DMS53 treated with DMSO at 0.1 percent for 48 hours (cell line): ENCODE measurements at regions not wholly inside any gene's neighbourhood (a gene's known extent, or its start where the extent isn't known, plus 50 kb on each side); places are given as distances from the start of the nearest gene placed in this dataset.

Experiments
- DNase-seq: peaks from one replicate; lab custom pipeline; 2025; ENCODE audit not compliant: unreplicated experiment; lab: John Stamatoyannopoulos, UW

- no peak for DNase-seq
These were observed 228.9 kb upstream of the RPL38 start for GRCh38 chr17:73974536-73974935.

- DNase-seq, result no peak
These were observed 227.3 kb upstream of the RPL38 start for GRCh38 chr17:73976147-73976546.

- DNase-seq, result no peak
These were observed 226.6 kb upstream of the RPL38 start for GRCh38 chr17:73976676-73977521.

- DNase-seq, result no peak
These were observed 223.0 kb upstream of the RPL38 start for GRCh38 chr17:73980517-73980916.

- DNase-seq, result no peak
These were observed 220.6 kb upstream of the RPL38 start for GRCh38 chr17:73982871-73983270.

GRCh38 chr17:73983621-73984400 is 219.7 kb upstream of the RPL38 start:
- no peak for DNase-seq

GRCh38 chr17:73984941-73985340 is 218.5 kb upstream of the RPL38 start:
- DNase-seq, result no peak

GRCh38 chr17:73985466-73986015 is 217.9 kb upstream of the RPL38 start:
- DNase-seq, result no peak

- DNase-seq, result no peak
These were observed 216.8 kb upstream of the RPL38 start for GRCh38 chr17:73986641-73987177.

- no peak for DNase-seq
These were observed 216.1 kb upstream of the RPL38 start for GRCh38 chr17:73987395-73987794.

- no peak for DNase-seq
These were observed 215.5 kb upstream of the RPL38 start for GRCh38 chr17:73987845-73988509.

- DNase-seq, result no peak
These were observed 213.8 kb upstream of the RPL38 start for GRCh38 chr17:73989671-73990070.

GRCh38 chr17:73990290-73990689 is 213.2 kb upstream of the RPL38 start:
- no peak for DNase-seq

GRCh38 chr17:73991260-73991659 is 212.2 kb upstream of the RPL38 start:
- no peak for DNase-seq

GRCh38 chr17:73994946-73995345 is 208.5 kb upstream of the RPL38 start:
- no peak for DNase-seq

GRCh38 chr17:73997059-73997458 is 206.4 kb upstream of the RPL38 start:
- no peak for DNase-seq

GRCh38 chr17:73998249-73998648 is 205.2 kb upstream of the RPL38 start:
- DNase-seq, result no peak

- peak; percentile 56 for DNase-seq
These were observed 204.5 kb upstream of the RPL38 start for GRCh38 chr17:73998653-73999645.

- DNase-seq, result no peak
These were observed 202.3 kb upstream of the RPL38 start for GRCh38 chr17:74001145-74001544.

GRCh38 chr17:74002241-74002640 is 201.2 kb upstream of the RPL38 start:
- no peak for DNase-seq
